ENCODE measurements at regions not wholly inside any gene's neighbourhood (a gene's known extent, or its start where the extent isn't known, plus 50 kb on each side); places are given as distances from the start of the nearest gene placed in this dataset.

GRCh38 chr13:109625156-109625555 lies 161.2 kb downstream of the IRS2 start:
- H3K36me3 ChIP-seq: no peaks in the 10 kb centered on the region
- TF ChIP-seq POLR2AphosphoS5 (IDR thresholded peaks at IDR 0.05): no peak
- no peak for TF ChIP-seq POLR2A (IDR thresholded peaks at IDR 0.05)
- TF ChIP-seq CTCF (IDR thresholded peaks at IDR 0.05): no peak
- no peak for TF ChIP-seq EP300 (IDR thresholded peaks at IDR 0.05)
- H3K27me3 ChIP-seq: no peaks in the 10 kb centered on the region
- H3K4me3 ChIP-seq: no peak overlapping the region
- no peak for ATAC-seq
- H3K27ac ChIP-seq: no peak overlapping the region
- no peaks in the 10 kb centered on the region for H3K9me3 ChIP-seq
- 63 to 100% methylated on average over 1 of the region's 1 CpG for WGBS, 2 donors (ENCODE audit: low coverage in 1 of 2)
- no peaks in the 10 kb centered on the region for H3K4me1 ChIP-seq

GRCh38 chr13:109622006-109622405 lies 164.4 kb downstream of the IRS2 start:
- no peaks in the 10 kb centered on the region for H3K4me1 ChIP-seq
- ATAC-seq: no peak
- no peak overlapping the region for H3K27ac ChIP-seq
- H3K27me3 ChIP-seq: no peaks in the 10 kb centered on the region
- H3K9me3 ChIP-seq: no peaks in the 10 kb centered on the region
- H3K36me3 ChIP-seq: no peaks in the 10 kb centered on the region
- TF ChIP-seq CTCF (IDR thresholded peaks at IDR 0.05): no peak
- TF ChIP-seq POLR2A (IDR thresholded peaks at IDR 0.05): no peak
- no peak for TF ChIP-seq POLR2AphosphoS5 (IDR thresholded peaks at IDR 0.05)
- TF ChIP-seq EP300 (IDR thresholded peaks at IDR 0.05): no peak
- H3K4me3 ChIP-seq: no peak overlapping the region
- whole genome bisulfite sequencing, 2 donors (ENCODE audit: low coverage in 1 of 2): 87 to 98% methylated on average over 3 to 4 of the region's 4 CpGs

- H3K4me3 ChIP-seq: no peak overlapping the region
- ATAC-seq: no peak
- TF ChIP-seq POLR2A (IDR thresholded peaks at IDR 0.05) (no peak), POLR2AphosphoS5 (IDR thresholded peaks at IDR 0.05) (no peak), EP300 (IDR thresholded peaks at IDR 0.05) (no peak)
- H3K27ac ChIP-seq: no peak overlapping the region
- no peaks in the 10 kb centered on the region for H3K4me1 ChIP-seq
- H3K36me3 ChIP-seq: no peaks in the 10 kb centered on the region
- no peaks in the 10 kb centered on the region for H3K27me3 ChIP-seq
- WGBS, 2 donors (ENCODE audit: low coverage in 1 of 2): 52 to 81% methylated on average over 2 to 8 of the region's 8 CpGs
- no peaks in the 10 kb centered on the region for H3K9me3 ChIP-seq
These were observed 170.5 kb downstream of the IRS2 start for GRCh38 chr13:109615721-109616420.

- 64 to 89% methylated on average over 3 of the region's 3 CpGs for WGBS, 2 donors (ENCODE audit: low coverage in 1 of 2)
- ATAC-seq: no peak
- Histone ChIP-seq H3K9me3 (no peaks in the 10 kb centered on the region), H3K4me3 (no peak overlapping the region), H3K4me1 (no peaks in the 10 kb centered on the region), H3K27me3 (no peaks in the 10 kb centered on the region), H3K36me3 (no peaks in the 10 kb centered on the region), H3K27ac (no peak overlapping the region)
- TF ChIP-seq POLR2A (IDR thresholded peaks at IDR 0.05) (no peak), POLR2AphosphoS5 (IDR thresholded peaks at IDR 0.05) (no peak), EP300 (IDR thresholded peaks at IDR 0.05) (no peak), CTCF (IDR thresholded peaks at IDR 0.05) (no peak)
These were observed 174.3 kb downstream of the IRS2 start for GRCh38 chr13:109611912-109612691.

- no peaks in the 10 kb centered on the region for H3K36me3 ChIP-seq
- no peaks in the 10 kb centered on the region for H3K4me1 ChIP-seq
- TF ChIP-seq CTCF (IDR thresholded peaks at IDR 0.05) (peak in 1 of 4 experiments; percentile 29), POLR2A (IDR thresholded peaks at IDR 0.05) (no peak)
- H3K27ac ChIP-seq: no peak overlapping the region
- no peaks in the 10 kb centered on the region for H3K27me3 ChIP-seq
- no peak for ATAC-seq
- 40% methylated on average over 3 of the region's 4 CpGs; no CpG with 5 or more reads in 1 of the 2 donors for WGBS, 2 donors (ENCODE audit: low coverage in 1 of 2)
- no peak overlapping the region for H3K4me3 ChIP-seq
- H3K9me3 ChIP-seq: no peaks in the 10 kb centered on the region
These were observed 175.9 kb downstream of the IRS2 start for GRCh38 chr13:109610517-109610916.

Measured in gastroesophageal sphincter (tissue), 4 donors.